Neural progenitor cell (in vitro differentiated cells): ENCODE measurements at regions not wholly inside any gene's neighbourhood (a gene's known extent, or its start where the extent isn't known, plus 50 kb on each side); places are given as distances from the start of the nearest gene placed in this dataset.
A peak's percentile ranks its signal among the peaks of the same experiment; 100 is the strongest.

Source experiments
- DNase-seq: peaks from one replicate; pipeline ENCODE4 v3.0.0-alpha.2; 2016; ENCODE audit warnings: low spot score
- H2AFZ ChIP-seq: fragments of 200-600 bp; sonication (generic); replicated peaks from 2 replicates; pipeline ENCODE4 v1.6.1; 2016; ENCODE audit warnings: antibody characterized with exemption
- H3F3A ChIP-seq: fragments of 200-600 bp; sonication (generic); 2 replicates; pipeline ENCODE4 v1.6.1; 2016; ENCODE audit warnings: antibody characterized with exemption, low read depth
- H3K27ac ChIP-seq: fragments of 200-600 bp; sonication (generic); 2 replicates; pipeline ENCODE4 v1.5.1; 2016; ENCODE audit warnings: mild to moderate bottlenecking
- H3K27me3 ChIP-seq: fragments of 200-600 bp; sonication (generic); 2 replicates; pipeline ENCODE4 v1.6.1; 2016; ENCODE audit warnings: mild to moderate bottlenecking, moderate library complexity
- H3K36me3 ChIP-seq: fragments of 200-600 bp; sonication (generic); 2 replicates; pipeline ENCODE4 v1.5.1; 2016
- H3K4me1 ChIP-seq: fragments of 200-600 bp; sonication (generic); 2 replicates; pipeline ENCODE4 v1.6.1; 2016; ENCODE audit warnings: mixed run types
- H3K4me2 ChIP-seq: fragments of 200-600 bp; sonication (generic); 2 replicates; pipeline ENCODE4 v1.6.1; 2016
- H3K4me3 ChIP-seq: fragments of 200-600 bp; sonication (generic); 2 replicates; pipeline ENCODE4 v1.5.1; 2016
- H3K79me2 ChIP-seq: fragments of 200-600 bp; sonication (generic); 2 replicates; pipeline ENCODE4 v1.6.1; 2016; ENCODE audit warnings: low read depth
- H3K9ac ChIP-seq: fragments of 200-600 bp; sonication (generic); 2 replicates; pipeline ENCODE4 v1.6.1; 2016
- H3K9me3 ChIP-seq: fragments of 200-600 bp; sonication (generic); 2 replicates; pipeline ENCODE4 v1.5.1; 2016; ENCODE audit warnings: low read depth
- H4K20me1 ChIP-seq: fragments of 200-600 bp; sonication (generic); 2 replicates; pipeline ENCODE4 v1.6.1; 2016; ENCODE audit warnings: low read depth
- H3K27ac Mint-ChIP-seq: 3 replicates; pipeline ENCODE4 v1.8.0; 2021; ENCODE audit warnings: mixed read lengths
- H3K27me3 Mint-ChIP-seq: 2 replicates; pipeline ENCODE4 v1.8.0; 2022; ENCODE audit warnings: low read depth, mild to moderate bottlenecking, inconsistent platforms, moderate library complexity, mixed read lengths; ENCODE audit not compliant: insufficient read depth
- H3K36me3 Mint-ChIP-seq: 3 replicates; pipeline ENCODE4 v1.8.0; 2021; ENCODE audit warnings: mixed read lengths
- H3K4me1 Mint-ChIP-seq: 3 replicates; pipeline ENCODE4 v1.8.0; 2021; ENCODE audit warnings: mixed read lengths
- H3K4me3 Mint-ChIP-seq: 3 replicates; pipeline ENCODE4 v1.8.0; 2021; ENCODE audit warnings: mild to moderate bottlenecking, moderate library complexity, mixed read lengths
- H3K9me3 Mint-ChIP-seq: 3 replicates; pipeline ENCODE4 v1.8.0; 2020; ENCODE audit warnings: mixed read lengths
- CTCF ChIP-seq: fragments of 200-600 bp; sonication (generic); IDR thresholded peaks from 2 replicates; pipeline ENCODE4 v1.5.1; 2017; ENCODE audit warnings: antibody characterized with exemption, mild to moderate bottlenecking
- EZH2 ChIP-seq: fragments of 200-600 bp; sonication (generic); IDR thresholded peaks from 2 replicates; pipeline ENCODE4 v1.6.1; 2017; ENCODE audit warnings: antibody characterized with exemption, mild to moderate bottlenecking, moderate library complexity
- EZH2phosphoT487 ChIP-seq: fragments of 200-600 bp; sonication (generic); IDR thresholded peaks from 2 replicates; pipeline ENCODE4 v1.6.1; 2017; ENCODE audit warnings: antibody characterized with exemption

- TF ChIP-seq CTCF (no peak), EZH2phosphoT487 (no peak), EZH2 (no peak)
- no peaks in the 10 kb centered on the region for H4K20me1 ChIP-seq
- H3K9ac ChIP-seq, result no peak overlapping the region
- no peaks in the 10 kb centered on the region for H3K9me3 ChIP-seq
- H3K4me1 ChIP-seq, result peaks cover 24% of the 10 kb centered on the region
- no peak overlapping the region for H3K27ac ChIP-seq
- Mint-ChIP-seq H3K4me3 (peak overlapping the region; percentile 8), H3K4me1 (peaks cover 29% of the 10 kb centered on the region), H3K36me3 (no peaks in the 10 kb centered on the region), H3K9me3 (no peaks in the 10 kb centered on the region), H3K27me3 (peaks cover 3% of the 10 kb centered on the region), H3K27ac (peak overlapping the region; percentile 89)
- H3F3A ChIP-seq, result peaks cover 21% of the 10 kb centered on the region
- no peak overlapping the region for H2AFZ ChIP-seq
- H3K79me2 ChIP-seq, result no peaks in the 10 kb centered on the region
- peaks cover 28% of the 10 kb centered on the region for H3K27me3 ChIP-seq
- no peaks in the 10 kb centered on the region for H3K36me3 ChIP-seq
- peak overlapping the region; percentile 17 for H3K4me3 ChIP-seq
- peak; percentile 56 for DNase-seq
- peak overlapping the region; percentile 68 for H3K4me2 ChIP-seq
Measured at GRCh38 chr5:56699538-56699937, 115.8 kb upstream of the MAP3K1 start.

GRCh38 chr5:56698463-56699381 is 116.6 kb upstream of the MAP3K1 start:
- H3K4me1 Mint-ChIP-seq, result peaks cover 29% of the 10 kb centered on the region
- no peak overlapping the region for H3K27ac ChIP-seq
- H3K4me3 Mint-ChIP-seq, result no peak overlapping the region

GRCh38 chr5:56696900-56697299 is 118.4 kb upstream of the MAP3K1 start:
- Histone ChIP-seq H2AFZ (no peak overlapping the region), H3K4me1 (peaks cover 24% of the 10 kb centered on the region), H3K79me2 (no peaks in the 10 kb centered on the region), H3K4me2 (no peak overlapping the region), H3K36me3 (no peaks in the 10 kb centered on the region), H4K20me1 (no peaks in the 10 kb centered on the region), H3K27ac (no peak overlapping the region), H3K9ac (no peak overlapping the region), H3K27me3 (peaks cover 14% of the 10 kb centered on the region), H3K4me3 (no peak overlapping the region), H3F3A (peaks cover 21% of the 10 kb centered on the region), H3K9me3 (no peaks in the 10 kb centered on the region)
- no peaks in the 10 kb centered on the region for H3K9me3 Mint-ChIP-seq
- peaks cover 31% of the 10 kb centered on the region for H3K4me1 Mint-ChIP-seq
- no peak overlapping the region for H3K4me3 Mint-ChIP-seq
- DNase-seq, result no peak
- no peak overlapping the region for H3K27ac Mint-ChIP-seq
- H3K36me3 Mint-ChIP-seq, result no peaks in the 10 kb centered on the region
- no peak for TF ChIP-seq CTCF
- no peak for TF ChIP-seq EZH2phosphoT487
- TF ChIP-seq EZH2, result no peak
- H3K27me3 Mint-ChIP-seq, result peaks cover 3% of the 10 kb centered on the region

More at GRCh38 chr5:56698463-56699381, 116.6 kb upstream of the MAP3K1 start:
- H4K20me1 ChIP-seq, result no peaks in the 10 kb centered on the region
- no peak for TF ChIP-seq EZH2phosphoT487
- no peak for TF ChIP-seq EZH2
- peaks cover 21% of the 10 kb centered on the region for H3F3A ChIP-seq
- no peaks in the 10 kb centered on the region for H3K36me3 Mint-ChIP-seq
- H3K9me3 Mint-ChIP-seq, result no peaks in the 10 kb centered on the region
- no peaks in the 10 kb centered on the region for H3K79me2 ChIP-seq
- H3K9ac ChIP-seq, result no peak overlapping the region
- peak overlapping the region; percentile 77 for H2AFZ ChIP-seq
- H3K4me2 ChIP-seq, result peak overlapping the region; percentile 68
- peak; percentile 10 for DNase-seq
- H3K36me3 ChIP-seq, result no peaks in the 10 kb centered on the region
- peaks cover 24% of the 10 kb centered on the region for H3K4me1 ChIP-seq
- peaks cover 3% of the 10 kb centered on the region for H3K27me3 Mint-ChIP-seq
- no peaks in the 10 kb centered on the region for H3K9me3 ChIP-seq
- peak overlapping the region; percentile 25 for H3K27ac Mint-ChIP-seq
- H3K4me3 ChIP-seq, result no peak overlapping the region
- H3K27me3 ChIP-seq, result peaks cover 28% of the 10 kb centered on the region

GRCh38 chr5:56693220-56693579 is 122.1 kb upstream of the MAP3K1 start:
- H3K36me3 ChIP-seq, result no peaks in the 10 kb centered on the region
- H4K20me1 ChIP-seq, result no peaks in the 10 kb centered on the region
- no peaks in the 10 kb centered on the region for H3K79me2 ChIP-seq
- no peaks in the 10 kb centered on the region for H3K9me3 Mint-ChIP-seq
- peaks cover under 1% of the 10 kb centered on the region for H3F3A ChIP-seq
- H3K9ac ChIP-seq, result no peak overlapping the region
- H3K4me1 ChIP-seq, result peaks cover 4% of the 10 kb centered on the region
- H3K27ac ChIP-seq, result no peak overlapping the region
- no peak for DNase-seq
- H3K9me3 ChIP-seq, result no peaks in the 10 kb centered on the region
- no peak overlapping the region for H3K4me2 ChIP-seq
- H3K27ac Mint-ChIP-seq, result no peak overlapping the region
- no peak overlapping the region for H3K4me3 ChIP-seq
- peaks cover 8% of the 10 kb centered on the region for H3K4me1 Mint-ChIP-seq
- H2AFZ ChIP-seq, result no peak overlapping the region
- no peaks in the 10 kb centered on the region for H3K36me3 Mint-ChIP-seq
- H3K27me3 Mint-ChIP-seq, result no peaks in the 10 kb centered on the region
- no peaks in the 10 kb centered on the region for H3K27me3 ChIP-seq
- TF ChIP-seq EZH2phosphoT487 (no peak), CTCF (no peak), EZH2 (no peak)
- no peak overlapping the region for H3K4me3 Mint-ChIP-seq
